ENCODE measurements at regions not wholly inside any gene's neighbourhood (a gene's known extent, or its start where the extent isn't known, plus 50 kb on each side); places are given as distances from the start of the nearest gene placed in this dataset.

GRCh38 chr1:59244891-59245290 lies 52.0 kb upstream of the FGGY start:
- TF ChIP-seq ZNF274 (IDR thresholded peaks at IDR 0.05; ENCODE audit: low read depth, low read length): no peak
- TF ChIP-seq YY1 (IDR thresholded peaks at IDR 0.05; ENCODE audit: insufficient read depth, insufficient read length): no peak
- no peak for TF ChIP-seq SUZ12 (IDR thresholded peaks at IDR 0.05; ENCODE audit: extremely low read depth, insufficient read depth, insufficient read length)
- Histone ChIP-seq H3K4me3 (ENCODE audit: insufficient read length, low read depth) (no peak overlapping the region), H3K9me3 (ENCODE audit: insufficient read depth, low read length) (peaks cover 36% of the 10 kb centered on the region), H3K9ac (ENCODE audit: insufficient read length, low read depth) (no peak overlapping the region), H3K36me3 (ENCODE audit: insufficient read depth, insufficient read length, low read length) (no peaks in the 10 kb centered on the region), H3K4me1 (ENCODE audit: insufficient read depth, insufficient read length) (no peaks in the 10 kb centered on the region), H3K27me3 (ENCODE audit: insufficient read depth, insufficient read length) (no peaks in the 10 kb centered on the region)
- DNase-seq (ENCODE audit: low read depth, low spot score): no peak
